Ascending aorta (tissue), 2 donors: ENCODE measurements at regions not wholly inside any gene's neighbourhood (a gene's known extent, or its start where the extent isn't known, plus 50 kb on each side); places are given as distances from the start of the nearest gene placed in this dataset.

ENCODE experiments used
- DNase-seq, 2 donors: peaks; one replicate each; pipeline ENCODE4 v3.0.0-alpha.2; 2019; ENCODE audit warnings: low spot score in 2 of 2
- H3K27ac ChIP-seq, 2 donors: fragments of 200-600 bp; sonication (generic); one replicate each; pipeline ENCODE4 v1.5.1; 2016 to 2017; ENCODE audit warnings: mild to moderate bottlenecking in 1 of 2
- H3K27me3 ChIP-seq: fragments of 200-600 bp; sonication (generic); one replicate; pipeline ENCODE4 v1.5.1; 2017
- H3K36me3 ChIP-seq, 2 donors: fragments of 200-600 bp; sonication (generic); one replicate each; pipeline ENCODE4 v1.5.1; 2016
- H3K4me1 ChIP-seq, 2 donors: fragments of 200-600 bp; sonication (generic); one replicate each; pipeline ENCODE4 v1.5.1; 2016 to 2017; ENCODE audit warnings: mild to moderate bottlenecking in 1 of 2
- H3K4me3 ChIP-seq, 2 donors: fragments of 200-600 bp; sonication (generic); one replicate each; pipeline ENCODE4 v1.5.1; 2016 to 2017; ENCODE audit warnings: mild to moderate bottlenecking in 1 of 2
- H3K9me3 ChIP-seq, 2 donors: fragments of 200-600 bp; sonication (generic); one replicate each; pipeline ENCODE4 v1.5.1; 2016
- CTCF ChIP-seq, 3 experiments: fragments of 200-600 bp in 2 of 3; fragments of 450-650 bp in 1 of 3; sonication (generic) in 2 of 3; IDR thresholded peaks; one replicate each; pipeline ENCODE4 v1.5.1; 2016 to 2019; ENCODE audit warnings: antibody characterized with exemption in 3 of 3, mild to moderate bottlenecking in 1 of 3, moderate library complexity in 1 of 3
- intact Hi-C: fragments of 100-400 bp; cut with DNase I; formaldehyde crosslinking; loops from one replicate; pipeline ENCODE4 v1.15.1; 2023

GRCh38 chr2:60104514-60105505 lies 448.6 kb downstream of the BCL11A start:
- no peak for DNase-seq
- no peak overlapping the region for H3K4me3 ChIP-seq
- H3K36me3 ChIP-seq, result no peaks in the 10 kb centered on the region
- intact Hi-C loops, result no loop called here
- TF ChIP-seq CTCF (IDR thresholded peaks at IDR 0.05), result no peak
- H3K27ac ChIP-seq, result no peak overlapping the region
- no peaks in the 10 kb centered on the region for H3K9me3 ChIP-seq
- H3K27me3 ChIP-seq, result no peaks in the 10 kb centered on the region
- no peaks in the 10 kb centered on the region for H3K4me1 ChIP-seq

DNA sequence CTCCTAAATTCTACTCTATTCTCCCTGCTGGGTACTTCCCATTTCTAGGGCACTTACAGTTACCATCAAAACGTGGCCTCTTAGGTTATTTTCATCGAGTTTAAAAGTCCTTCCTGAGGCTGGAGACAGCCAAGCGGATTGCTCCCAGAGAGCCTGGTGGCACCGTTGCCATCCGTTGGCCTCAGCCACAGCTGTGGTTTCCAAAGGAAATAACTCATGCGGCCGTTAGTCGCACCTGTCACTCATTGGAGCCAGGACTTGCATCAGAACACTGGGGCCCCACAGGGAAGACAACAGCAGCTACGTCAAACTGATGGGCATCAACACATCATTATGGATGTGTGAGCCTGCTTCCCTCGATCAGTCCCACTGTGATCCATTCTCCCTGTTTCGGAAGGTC lies 453.4 kb downstream of the BCL11A start:
- Histone ChIP-seq H3K27ac (no peak overlapping the region), H3K27me3 (no peaks in the 10 kb centered on the region), H3K36me3 (no peaks in the 10 kb centered on the region), H3K9me3 (no peaks in the 10 kb centered on the region), H3K4me1 (no peaks in the 10 kb centered on the region), H3K4me3 (no peak overlapping the region)
- TF ChIP-seq CTCF (IDR thresholded peaks at IDR 0.05), result no peak
- intact Hi-C loops, result no loop called here
- no peak for DNase-seq

GRCh38 chr2:60098996-60099395 lies 454.5 kb downstream of the BCL11A start:
- intact Hi-C loops, result no loop called here
- Histone ChIP-seq H3K36me3 (no peaks in the 10 kb centered on the region), H3K4me3 (no peak overlapping the region), H3K27me3 (no peaks in the 10 kb centered on the region), H3K9me3 (no peaks in the 10 kb centered on the region), H3K27ac (no peak overlapping the region), H3K4me1 (no peaks in the 10 kb centered on the region)
- no peak for TF ChIP-seq CTCF (IDR thresholded peaks at IDR 0.05)
- no peak for DNase-seq

GRCh38 chr2:60097298-60097697 lies 456.2 kb downstream of the BCL11A start:
- TF ChIP-seq CTCF (IDR thresholded peaks at IDR 0.05), result no peak
- Histone ChIP-seq H3K9me3 (no peaks in the 10 kb centered on the region), H3K27me3 (no peaks in the 10 kb centered on the region), H3K27ac (no peak overlapping the region), H3K4me3 (no peak overlapping the region), H3K4me1 (no peaks in the 10 kb centered on the region), H3K36me3 (no peaks in the 10 kb centered on the region)
- intact Hi-C loops, result no loop called here
- DNase-seq, result no peak

GRCh38 chr2:60096556-60096955 lies 456.9 kb downstream of the BCL11A start:
- TF ChIP-seq CTCF (IDR thresholded peaks at IDR 0.05), result no peak
- intact Hi-C loops, result no loop called here
- Histone ChIP-seq H3K9me3 (no peaks in the 10 kb centered on the region), H3K36me3 (no peaks in the 10 kb centered on the region), H3K27me3 (no peaks in the 10 kb centered on the region), H3K4me1 (no peaks in the 10 kb centered on the region), H3K27ac (no peak overlapping the region), H3K4me3 (no peak overlapping the region)
- no peak for DNase-seq
